Mesenchymal stem cell (in vitro differentiated cells and primary cell): ENCODE measurements at regions not wholly inside any gene's neighbourhood (a gene's known extent, or its start where the extent isn't known, plus 50 kb on each side); places are given as distances from the start of the nearest gene placed in this dataset.

Experiments
- DNase-seq: peaks from one replicate; pipeline ENCODE4 v3.0.0-alpha.2; 2013
- H2AFZ ChIP-seq: one replicate; pipeline ENCODE4 v1.6.1; 2013; ENCODE audit warnings: low read depth, mild to moderate bottlenecking, control low read depth, inconsistent platforms, low read length, moderate library complexity
- H2AK5ac ChIP-seq: 2 replicates; pipeline ENCODE4 v1.6.1; 2013; ENCODE audit warnings: low read length, moderate library complexity, mild to moderate bottlenecking, inconsistent platforms; ENCODE audit not compliant: severe bottlenecking
- H2BK120ac ChIP-seq: one replicate; pipeline ENCODE4 v1.6.1; 2013; ENCODE audit warnings: low read depth, mild to moderate bottlenecking, inconsistent platforms, low read length, moderate library complexity
- H2BK12ac ChIP-seq, 2 experiments: one replicate each; pipeline ENCODE4 v1.6.1; 2013; ENCODE audit warnings: inconsistent platforms in 2 of 2, low read length in 2 of 2, mild to moderate bottlenecking in 2 of 2, moderate library complexity in 2 of 2, control low read depth in 1 of 2
- H2BK15ac ChIP-seq: one replicate; pipeline ENCODE4 v1.6.1; 2013; ENCODE audit warnings: mild to moderate bottlenecking, low read depth, inconsistent platforms; ENCODE audit not compliant: poor library complexity, severe bottlenecking
- H2BK5ac ChIP-seq: 2 replicates; pipeline ENCODE4 v1.6.1; 2013; ENCODE audit warnings: low read depth, mild to moderate bottlenecking, low read length, control low read depth, inconsistent platforms; ENCODE audit not compliant: poor library complexity, severe bottlenecking
- H3K14ac ChIP-seq, 2 experiments: one replicate each; pipeline ENCODE4 v1.6.1; 2013; ENCODE audit warnings: inconsistent platforms in 2 of 2, low read length in 2 of 2, control low read depth in 1 of 2, mild to moderate bottlenecking in 1 of 2, moderate library complexity in 1 of 2
- H3K18ac ChIP-seq, 2 experiments: one replicate each; pipeline ENCODE4 v1.6.1; 2013; ENCODE audit warnings: inconsistent platforms in 2 of 2, low read length in 2 of 2, control low read depth in 1 of 2, low read depth in 1 of 2, mild to moderate bottlenecking in 1 of 2
- H3K23ac ChIP-seq, 2 experiments: one replicate each; pipeline ENCODE4 v1.6.1; 2013; ENCODE audit warnings: inconsistent platforms in 2 of 2, low read length in 2 of 2, mild to moderate bottlenecking in 2 of 2, moderate library complexity in 2 of 2, control low read depth in 1 of 2
- H3K27ac ChIP-seq: 2 replicates; pipeline ENCODE4 v1.5.1; 2013; ENCODE audit warnings: mild to moderate bottlenecking, moderate library complexity, low read length, control low read depth, inconsistent platforms; ENCODE audit not compliant: poor library complexity, severe bottlenecking
- H3K27me3 ChIP-seq, 2 experiments: 2 replicates each; pipeline versions ENCODE4 v1.6.1 to v1.7.0; 2013; ENCODE audit warnings: low read length in 2 of 2, mild to moderate bottlenecking in 2 of 2, moderate library complexity in 2 of 2, control low read depth in 1 of 2, inconsistent platforms in 1 of 2; ENCODE audit not compliant: control insufficient read depth in 1 of 2, insufficient read depth in 1 of 2
- H3K36me3 ChIP-seq, 2 experiments: 2 replicates each; pipeline versions ENCODE4 v1.6.1 to v1.7.0; 2013; ENCODE audit warnings: low read length in 2 of 2, control low read depth in 1 of 2, inconsistent platforms in 1 of 2, low read depth in 1 of 2, mild to moderate bottlenecking in 1 of 2; ENCODE audit not compliant: insufficient read depth in 2 of 2, control insufficient read depth in 1 of 2
- H3K4ac ChIP-seq, 2 experiments: one replicate each; pipeline ENCODE4 v1.6.1; 2013; ENCODE audit warnings: inconsistent platforms in 2 of 2, low read length in 2 of 2, mild to moderate bottlenecking in 2 of 2, moderate library complexity in 2 of 2, control low read depth in 1 of 2, low read depth in 1 of 2
- H3K4me1 ChIP-seq: 2 replicates; pipeline ENCODE4 v1.6.1; 2013; ENCODE audit warnings: low read depth, low read length, control low read depth; ENCODE audit not compliant: control insufficient read depth, insufficient read depth
- H3K4me2 ChIP-seq: 2 replicates; pipeline ENCODE4 v1.6.1; 2013; ENCODE audit warnings: low read length, mild to moderate bottlenecking, inconsistent platforms; ENCODE audit not compliant: poor library complexity, severe bottlenecking
- H3K4me3 ChIP-seq, 2 experiments: 2 replicates each; pipeline versions ENCODE4 v1.5.1 to v1.7.0; 2013; ENCODE audit warnings: low read length in 2 of 2, mild to moderate bottlenecking in 2 of 2, control low read depth in 1 of 2, low read depth in 1 of 2; ENCODE audit not compliant: insufficient read depth in 1 of 2
- H3K79me1 ChIP-seq: replicated peaks from 2 replicates; pipeline ENCODE4 v1.6.1; 2013; ENCODE audit warnings: mild to moderate bottlenecking, control low read depth, low read length, inconsistent platforms; ENCODE audit not compliant: poor library complexity, severe bottlenecking
- H3K9ac ChIP-seq: 2 replicates; pipeline ENCODE4 v1.7.0; 2013; ENCODE audit warnings: mild to moderate bottlenecking, low read length, moderate library complexity
- H3K9me3 ChIP-seq: 2 replicates; pipeline ENCODE4 v1.7.0; 2013; ENCODE audit warnings: mild to moderate bottlenecking, low read length; ENCODE audit not compliant: control insufficient read depth
- H4K8ac ChIP-seq: one replicate; pipeline ENCODE4 v1.6.1; 2013; ENCODE audit warnings: inconsistent platforms, mild to moderate bottlenecking, low read length, moderate library complexity
- H4K91ac ChIP-seq: one replicate; pipeline ENCODE4 v1.6.1; 2013; ENCODE audit warnings: mild to moderate bottlenecking, low read length, inconsistent platforms
- WGBS: methylation state at CpG from one replicate; pipeline ENCODE4 v1.1.7; 2013; ENCODE audit warnings: mixed read lengths; 5-methylcytosine and 5-hydroxymethylcytosine counted together

DNA sequence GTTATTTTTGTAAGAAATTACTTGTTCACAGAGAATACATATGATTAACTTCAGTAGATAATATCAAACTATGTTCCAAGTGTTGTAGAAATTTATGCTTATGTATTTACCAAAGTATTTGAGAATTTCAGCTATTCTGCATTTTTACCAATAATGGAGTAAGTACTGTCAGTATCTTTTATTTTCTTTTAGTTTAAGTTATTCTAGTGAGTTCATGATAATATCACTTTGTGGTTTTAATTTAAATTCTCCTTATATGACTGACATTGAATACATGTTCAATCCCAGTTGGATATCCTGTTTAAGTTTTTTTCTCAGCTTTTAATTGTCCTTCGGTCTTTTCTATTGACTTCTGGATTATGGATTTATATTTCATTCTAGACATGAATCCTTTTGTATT, 1024.6 kb downstream of the EFNA5 start:
- Histone ChIP-seq H3K79me1 (no peaks in the 10 kb centered on the region), H2AK5ac (no peak overlapping the region), H4K8ac (no peak overlapping the region), H3K18ac (no peak overlapping the region), H2BK12ac (no peak overlapping the region), H3K4ac (no peak overlapping the region), H2BK120ac (no peak overlapping the region), H3K4me2 (no peak overlapping the region), H3K36me3 (no peaks in the 10 kb centered on the region), H2BK15ac (no peak overlapping the region), H3K4me3 (no peak overlapping the region), H4K91ac (no peak overlapping the region), H3K9ac (no peak overlapping the region), H3K4me1 (no peaks in the 10 kb centered on the region), H2BK5ac (no peak overlapping the region), H3K27me3 (no peaks in the 10 kb centered on the region), H3K23ac (no peak overlapping the region), H3K9me3 (no peaks in the 10 kb centered on the region), H3K14ac (no peak overlapping the region), H2AFZ (no peak overlapping the region), H3K27ac (no peak overlapping the region)
- no CpG with 5 or more reads among the region's 1 CpG for WGBS
- no peak for DNase-seq

GRCh38 chr5:106640511-106640910, 1030.2 kb downstream of the EFNA5 start:
- H2BK120ac ChIP-seq, result no peak overlapping the region
- H4K91ac ChIP-seq, result no peak overlapping the region
- no peak overlapping the region for H2BK12ac ChIP-seq
- H3K14ac ChIP-seq, result no peak overlapping the region
- no peaks in the 10 kb centered on the region for H3K4me1 ChIP-seq
- no peak overlapping the region for H4K8ac ChIP-seq
- H3K4me2 ChIP-seq, result no peak overlapping the region
- no peak overlapping the region for H3K9ac ChIP-seq
- H3K18ac ChIP-seq, result no peak overlapping the region
- H2BK15ac ChIP-seq, result no peak overlapping the region
- DNase-seq, result no peak
- no peak overlapping the region for H2AK5ac ChIP-seq
- H3K79me1 ChIP-seq, result no peaks in the 10 kb centered on the region
- H3K4me3 ChIP-seq, result no peak overlapping the region
- no peak overlapping the region for H3K23ac ChIP-seq
- 85% methylated on average over 1 of the region's 1 CpG for WGBS
- H3K9me3 ChIP-seq, result no peaks in the 10 kb centered on the region
- no peak overlapping the region for H3K4ac ChIP-seq
- no peak overlapping the region for H2BK5ac ChIP-seq
- H3K36me3 ChIP-seq, result no peaks in the 10 kb centered on the region
- H2AFZ ChIP-seq, result no peak overlapping the region
- no peak overlapping the region for H3K27ac ChIP-seq
- no peaks in the 10 kb centered on the region for H3K27me3 ChIP-seq

DNA sequence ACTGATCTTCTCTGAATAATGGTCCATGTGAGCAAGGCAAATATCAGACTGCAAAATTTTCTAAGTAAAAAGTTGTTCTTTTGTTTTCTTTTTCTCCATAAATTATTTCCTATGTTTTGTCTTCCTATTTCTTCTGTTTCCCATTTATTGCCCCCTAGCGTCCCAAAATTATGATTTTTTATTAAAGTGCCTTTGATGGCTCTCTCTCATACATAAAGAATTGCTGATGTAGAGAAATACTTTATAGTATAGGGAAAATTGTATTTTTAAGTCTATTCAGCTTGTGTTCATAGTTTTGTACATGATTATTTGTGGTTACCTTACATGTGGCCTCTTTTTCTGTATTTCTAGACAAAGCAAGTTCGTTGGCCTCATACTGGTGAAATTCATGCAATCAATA, 1031.2 kb downstream of the EFNA5 start:
- no peak overlapping the region for H4K91ac ChIP-seq
- no peaks in the 10 kb centered on the region for H3K4me1 ChIP-seq
- no peak overlapping the region for H2AK5ac ChIP-seq
- H3K18ac ChIP-seq, result no peak overlapping the region
- no peak overlapping the region for H3K4ac ChIP-seq
- no peak overlapping the region for H2BK120ac ChIP-seq
- no peak overlapping the region for H3K4me2 ChIP-seq
- H2BK12ac ChIP-seq, result no peak overlapping the region
- no peak overlapping the region for H3K14ac ChIP-seq
- no peak for DNase-seq
- no peak overlapping the region for H3K4me3 ChIP-seq
- no peak overlapping the region for H3K23ac ChIP-seq
- H3K36me3 ChIP-seq, result no peaks in the 10 kb centered on the region
- no peak overlapping the region for H2BK5ac ChIP-seq
- H4K8ac ChIP-seq, result no peak overlapping the region
- H3K27ac ChIP-seq, result no peak overlapping the region
- H2BK15ac ChIP-seq, result no peak overlapping the region
- WGBS, result 71% methylated on average over 1 of the region's 2 CpGs
- no peak overlapping the region for H3K9ac ChIP-seq
- H3K9me3 ChIP-seq, result no peaks in the 10 kb centered on the region
- no peaks in the 10 kb centered on the region for H3K27me3 ChIP-seq
- no peak overlapping the region for H2AFZ ChIP-seq
- H3K79me1 ChIP-seq, result no peaks in the 10 kb centered on the region

- H3K79me1 ChIP-seq, result no peaks in the 10 kb centered on the region
- 88% methylated on average over 1 of the region's 2 CpGs for WGBS
Observed at GRCh38 chr5:106637275-106637674, 1033.5 kb downstream of the EFNA5 start.

More at GRCh38 chr5:106637275-106637674, 1033.5 kb downstream of the EFNA5 start:
- H2BK12ac ChIP-seq, result no peak overlapping the region
- no peak overlapping the region for H3K9ac ChIP-seq
- H2AK5ac ChIP-seq, result no peak overlapping the region
- H3K27ac ChIP-seq, result no peak overlapping the region
- H3K14ac ChIP-seq, result no peak overlapping the region
- no peak overlapping the region for H2BK120ac ChIP-seq
- H3K27me3 ChIP-seq, result no peaks in the 10 kb centered on the region
- H4K91ac ChIP-seq, result no peak overlapping the region
- H2AFZ ChIP-seq, result no peak overlapping the region
- H3K4me2 ChIP-seq, result no peak overlapping the region
- H3K23ac ChIP-seq, result no peak overlapping the region
- no peaks in the 10 kb centered on the region for H3K9me3 ChIP-seq
- H3K4me3 ChIP-seq, result no peak overlapping the region
- H3K4ac ChIP-seq, result no peak overlapping the region
- no peak overlapping the region for H4K8ac ChIP-seq
- no peak overlapping the region for H2BK5ac ChIP-seq
- H3K18ac ChIP-seq, result no peak overlapping the region
- no peak overlapping the region for H2BK15ac ChIP-seq
- H3K4me1 ChIP-seq, result no peaks in the 10 kb centered on the region
- no peak for DNase-seq
- no peaks in the 10 kb centered on the region for H3K36me3 ChIP-seq
